ENCODE measurements at regions not wholly inside any gene's neighbourhood (a gene's known extent, or its start where the extent isn't known, plus 50 kb on each side); places are given as distances from the start of the nearest gene placed in this dataset.

DNA sequence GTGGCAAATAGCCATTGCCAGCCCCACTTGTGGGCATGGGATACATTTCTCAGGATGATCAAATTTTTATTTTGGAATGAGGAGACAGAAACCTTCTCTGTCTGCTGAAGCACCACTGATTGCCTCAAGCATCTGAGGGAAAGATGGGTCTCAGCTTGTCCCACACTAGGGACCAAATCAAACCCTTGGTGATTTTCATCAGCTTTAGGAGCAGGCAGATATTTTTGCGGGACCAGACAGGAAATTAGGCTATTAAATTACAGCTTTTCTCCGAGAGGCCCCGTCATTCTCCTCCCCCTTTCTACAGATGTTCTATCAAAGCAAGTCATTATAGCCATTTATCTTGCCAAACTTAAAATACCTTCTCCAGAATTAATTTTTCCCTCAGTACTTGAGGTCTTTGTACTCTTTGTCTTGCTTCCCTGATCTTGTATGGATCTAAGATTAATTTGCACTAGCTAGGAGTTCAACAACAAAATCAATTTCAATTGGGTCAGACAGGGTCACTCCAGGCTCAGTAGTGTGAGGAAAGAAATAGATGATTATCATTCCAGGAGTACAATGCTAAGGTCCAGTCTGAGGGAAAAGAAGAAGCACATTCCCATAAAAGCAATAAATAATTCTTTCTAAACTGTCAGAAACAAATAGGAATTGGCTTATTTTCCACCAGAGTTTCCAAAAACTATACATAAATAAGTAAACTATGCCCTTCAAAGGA is 818.1 kb upstream of the SOX11 start:
- TF ChIP-seq, protein P1, sequence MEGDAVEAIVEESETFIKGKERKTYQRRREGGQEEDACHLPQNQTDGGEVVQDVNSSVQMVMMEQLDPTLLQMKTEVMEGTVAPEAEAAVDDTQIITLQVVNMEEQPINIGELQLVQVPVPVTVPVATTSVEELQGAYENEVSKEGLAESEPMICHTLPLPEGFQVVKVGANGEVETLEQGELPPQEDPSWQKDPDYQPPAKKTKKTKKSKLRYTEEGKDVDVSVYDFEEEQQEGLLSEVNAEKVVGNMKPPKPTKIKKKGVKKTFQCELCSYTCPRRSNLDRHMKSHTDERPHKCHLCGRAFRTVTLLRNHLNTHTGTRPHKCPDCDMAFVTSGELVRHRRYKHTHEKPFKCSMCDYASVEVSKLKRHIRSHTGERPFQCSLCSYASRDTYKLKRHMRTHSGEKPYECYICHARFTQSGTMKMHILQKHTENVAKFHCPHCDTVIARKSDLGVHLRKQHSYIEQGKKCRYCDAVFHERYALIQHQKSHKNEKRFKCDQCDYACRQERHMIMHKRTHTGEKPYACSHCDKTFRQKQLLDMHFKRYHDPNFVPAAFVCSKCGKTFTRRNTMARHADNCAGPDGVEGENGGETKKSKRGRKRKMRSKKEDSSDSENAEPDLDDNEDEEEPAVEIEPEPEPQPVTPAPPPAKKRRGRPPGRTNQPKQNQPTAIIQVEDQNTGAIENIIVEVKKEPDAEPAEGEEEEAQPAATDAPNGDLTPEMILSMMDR (IDR thresholded peaks at IDR 0.05; ENCODE audit: control insufficient read depth, extremely low read depth, insufficient read depth) = no peak
- no peak for DNase-seq (ENCODE audit: low read depth)
- H3K4me3 ChIP-seq (ENCODE audit: low read depth, low read length) = no peak overlapping the region

GRCh38 chr2:4882421-4882820 is 809.8 kb upstream of the SOX11 start:
- 0 out of 2 replicates have a peak overlapping the region, but pooled peaks have one; percentile 2 for H3K4me3 ChIP-seq (ENCODE audit: low read depth, low read length)
- TF ChIP-seq, protein P1 (IDR thresholded peaks at IDR 0.05; ENCODE audit: control insufficient read depth, extremely low read depth, insufficient read depth) = no peak
- DNase-seq (ENCODE audit: low read depth) = peak; percentile 65

DNA sequence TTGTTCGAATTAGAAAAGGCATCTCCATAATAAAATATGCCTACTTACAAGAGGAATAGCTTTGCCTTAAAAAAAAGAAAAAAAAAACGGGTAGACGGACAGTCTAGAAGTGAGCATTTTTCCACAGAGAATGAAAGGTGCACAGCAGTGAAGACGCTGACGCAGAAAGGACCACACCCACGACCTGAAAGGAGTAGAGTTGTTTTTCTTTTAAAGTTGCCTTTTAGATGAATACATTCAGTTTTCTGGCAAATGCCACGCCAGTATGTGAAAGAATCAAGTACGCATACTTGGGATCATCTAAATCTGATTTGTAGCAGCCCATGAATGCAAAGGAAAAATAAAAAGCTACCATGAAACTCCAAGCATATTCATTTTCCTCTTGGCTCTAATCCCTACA is 809.2 kb upstream of the SOX11 start:
- no peak for DNase-seq (ENCODE audit: low read depth)
- TF ChIP-seq, protein P1 (IDR thresholded peaks at IDR 0.05; ENCODE audit: control insufficient read depth, extremely low read depth, insufficient read depth) = no peak
- 0 out of 2 replicates have a peak overlapping the region, but pooled peaks have one; percentile 2 for H3K4me3 ChIP-seq (ENCODE audit: low read depth, low read length)

- DNase-seq (ENCODE audit: low read depth) = no peak
- H3K4me3 ChIP-seq (ENCODE audit: low read depth, low read length) = no peak overlapping the region
- TF ChIP-seq, protein P1 (IDR thresholded peaks at IDR 0.05; ENCODE audit: control insufficient read depth, extremely low read depth, insufficient read depth) = no peak
Measured at GRCh38 chr2:4883375-4883774, 808.8 kb upstream of the SOX11 start.

DNA sequence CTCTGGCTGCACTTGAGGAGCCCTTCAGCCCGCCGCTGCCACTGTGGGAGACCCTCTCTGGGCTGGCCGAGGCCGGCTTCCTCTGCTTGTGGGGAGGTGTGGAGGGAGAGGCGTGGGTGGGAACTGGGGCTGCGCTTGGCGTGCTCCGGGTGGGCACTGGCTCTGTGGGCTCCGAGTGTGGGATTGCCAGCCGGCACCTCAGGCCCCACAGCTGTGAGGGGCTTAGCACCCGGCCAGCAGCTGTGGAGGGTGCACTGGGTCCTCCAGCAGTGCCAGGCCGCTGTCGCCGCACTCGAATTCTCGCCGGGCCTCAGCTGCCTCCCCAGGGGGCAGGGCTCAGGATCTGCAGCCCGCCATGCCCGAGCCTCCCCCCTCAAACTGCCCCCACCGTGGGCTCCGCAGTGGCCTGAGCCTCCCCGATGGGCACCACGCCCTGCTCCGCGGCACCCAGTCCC is 808.0 kb upstream of the SOX11 start:
- TF ChIP-seq, protein P1 (IDR thresholded peaks at IDR 0.05; ENCODE audit: control insufficient read depth, extremely low read depth, insufficient read depth) = no peak
- no peak for DNase-seq (ENCODE audit: low read depth)

DNA sequence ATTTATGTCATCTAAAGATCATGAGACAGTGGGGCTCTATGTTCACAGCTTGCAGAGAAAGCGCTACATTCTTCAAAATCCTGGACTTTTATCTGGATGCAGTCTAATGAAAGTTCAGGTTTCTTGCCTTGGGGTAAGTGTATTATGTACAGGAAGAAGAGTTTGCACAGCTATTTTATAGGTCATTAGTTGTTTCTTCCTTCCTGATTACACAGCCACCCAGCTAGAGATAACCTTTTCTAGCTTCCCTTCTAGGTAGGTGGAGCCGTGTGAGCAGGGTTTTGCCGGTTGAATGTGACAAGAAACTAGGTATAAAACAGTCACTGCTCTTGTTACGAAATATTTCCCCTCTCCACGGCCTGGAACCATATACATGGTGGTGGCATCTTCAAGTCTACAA is 800.8 kb upstream of the SOX11 start:
- H3K4me3 ChIP-seq (ENCODE audit: low read depth, low read length) = no peak overlapping the region
- TF ChIP-seq, protein P1 (IDR thresholded peaks at IDR 0.05; ENCODE audit: control insufficient read depth, extremely low read depth, insufficient read depth) = no peak
- DNase-seq (ENCODE audit: low read depth) = peak; percentile 38

More for the DNA sequence above, 808.0 kb upstream of the SOX11 start:
- no peak overlapping the region for H3K4me3 ChIP-seq (ENCODE audit: low read depth, low read length)

GRCh38 chr2:4895371-4895770 is 796.8 kb upstream of the SOX11 start:
- TF ChIP-seq, protein P1 (IDR thresholded peaks at IDR 0.05; ENCODE audit: control insufficient read depth, extremely low read depth, insufficient read depth) = no peak
- H3K4me3 ChIP-seq (ENCODE audit: low read depth, low read length) = no peak overlapping the region
- DNase-seq (ENCODE audit: low read depth) = no peak
